H1 (cell line): ENCODE measurements at regions not wholly inside any gene's neighbourhood (a gene's known extent, or its start where the extent isn't known, plus 50 kb on each side); places are given as distances from the start of the nearest gene placed in this dataset.

Experiments used
- CTCF ChIP-seq, 3 experiments: IDR thresholded peaks; 1 replicate in 2 of 3; 2 replicates in 1 of 3; pipeline versions ENCODE4 v1.5.1 to v1.6.1; 2011; ENCODE audit warnings: low read length in 3 of 3, mild to moderate bottlenecking in 3 of 3, inconsistent platforms in 2 of 3, low read depth in 1 of 3, moderate library complexity in 1 of 3; ENCODE audit not compliant: insufficient read depth in 1 of 3; ENCODE audit errors: control extremely low read depth in 1 of 3
- EP300 ChIP-seq, 2 experiments: IDR thresholded peaks; 1 replicate in 1 of 2; 2 replicates in 1 of 2; pipeline ENCODE4 v1.6.1; 2011 to 2012; ENCODE audit warnings: low read depth in 2 of 2, low read length in 2 of 2, mild to moderate bottlenecking in 2 of 2, borderline replicate concordance in 1 of 2, inconsistent platforms in 1 of 2, moderate library complexity in 1 of 2
- POLR2A ChIP-seq, 2 experiments: IDR thresholded peaks; 1 replicate in 1 of 2; 2 replicates in 1 of 2; pipeline ENCODE4 v1.6.1; 2011; ENCODE audit warnings: low read depth in 2 of 2, low read length in 2 of 2, mild to moderate bottlenecking in 2 of 2; ENCODE audit errors: control extremely low read depth in 1 of 2
- RAD21 ChIP-seq, 2 experiments: IDR thresholded peaks in 1 of 2; conservative IDR thresholded peaks in 1 of 2; 2 replicates each; pipeline ENCODE4 v1.6.1; 2011; ENCODE audit warnings: low read depth in 2 of 2, low read length in 2 of 2, improper control_type of control experiment in 1 of 2, inconsistent platforms in 1 of 2, mild to moderate bottlenecking in 1 of 2, moderate library complexity in 1 of 2
- RFX5 ChIP-seq: IDR thresholded peaks from 2 replicates; pipeline ENCODE4 v1.6.1; 2011; ENCODE audit warnings: low read depth, low read length, improper control_type of control experiment, borderline replicate concordance
- SP2 ChIP-seq: IDR thresholded peaks from 2 replicates; pipeline ENCODE4 v1.6.1; 2012; ENCODE audit warnings: mild to moderate bottlenecking, low read length, inconsistent platforms
- TEAD4 ChIP-seq: IDR thresholded peaks from 2 replicates; pipeline ENCODE4 v1.6.1; 2012; ENCODE audit warnings: low read depth, low read length, inconsistent platforms, mixed read lengths

- TF ChIP-seq CTCF (IDR thresholded peaks at IDR 0.05; ENCODE audit: control extremely low read depth in 1 of 3, insufficient read depth in 1 of 3, low read depth in 1 of 3, low read length in 3 of 3) (no peak), TEAD4 (no peak), RAD21 (IDR thresholded peaks at IDR 0.05 in 1 of 2, conservative IDR thresholded peaks at IDR 0.05 in 1 of 2; ENCODE audit: low read depth in 2 of 2, low read length in 2 of 2) (no peak), EP300 (IDR thresholded peaks at IDR 0.05; ENCODE audit: borderline replicate concordance in 1 of 2, low read depth in 2 of 2, low read length in 2 of 2) (no peak), RFX5 (no peak), POLR2A (IDR thresholded peaks at IDR 0.05; ENCODE audit: control extremely low read depth in 1 of 2, low read depth in 2 of 2, low read length in 2 of 2) (no peak), SP2 (no peak)
Observed at GRCh38 chr4:74653331-74654229, 140.7 kb downstream of the BTC start.
